GM23248 (cell line): ENCODE measurements at regions not wholly inside any gene's neighbourhood (a gene's known extent, or its start where the extent isn't known, plus 50 kb on each side); places are given as distances from the start of the nearest gene placed in this dataset.

ENCODE experiments used
- EZH2 ChIP-seq: fragments of 200-600 bp; sonication (generic); IDR thresholded peaks from 2 replicates; pipeline ENCODE4 v1.6.1; 2018; ENCODE audit warnings: antibody characterized with exemption, mild to moderate bottlenecking; ENCODE audit not compliant: insufficient read depth, poor library complexity, severe bottlenecking
- EZH2phosphoT487 ChIP-seq: fragments of 200-600 bp; sonication (generic); IDR thresholded peaks from 2 replicates; pipeline ENCODE4 v1.6.1; 2018; ENCODE audit warnings: antibody characterized with exemption, moderate library complexity, mild to moderate bottlenecking, low read depth; ENCODE audit not compliant: insufficient read depth

GRCh38 chr6:22736740-22737139 is 167.4 kb downstream of the HDGFL1 start:
- no peak for TF ChIP-seq EZH2
- no peak for TF ChIP-seq EZH2phosphoT487
